HG02884 (cell line): ENCODE measurements at regions not wholly inside any gene's neighbourhood (a gene's known extent, or its start where the extent isn't known, plus 50 kb on each side); places are given as distances from the start of the nearest gene placed in this dataset.
"Not testable (repeated sequence)": the region's sequence is repeated elsewhere in the genome, so short reads cannot be mapped to it uniquely, and the experiment has no call there.

Experiments used
- ATAC-seq: cut with Tn5 transposase; IDR thresholded peaks from one replicate; pipeline ENCODE4 v1.9.1; 2021; ENCODE audit warnings: mild to moderate bottlenecking, moderate library complexity; ENCODE audit not compliant: unreplicated experiment

DNA sequence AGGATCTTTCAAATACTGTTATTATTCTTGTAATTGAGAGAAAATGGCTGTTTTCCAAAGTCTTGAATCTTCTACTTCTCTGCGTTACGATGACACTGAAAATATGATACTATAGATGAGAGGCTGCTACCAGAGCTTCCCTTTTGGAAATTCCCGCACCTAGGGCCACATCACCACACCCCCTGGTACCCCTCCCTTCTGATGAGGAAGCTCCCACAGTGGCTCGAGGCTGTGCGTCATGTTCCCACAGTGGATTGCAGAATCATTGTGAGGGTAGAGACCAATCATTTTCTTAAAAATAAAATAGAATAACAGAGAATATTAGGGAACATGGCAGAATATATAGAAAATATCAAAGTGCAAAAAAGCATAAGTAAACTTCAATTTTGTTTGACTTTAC is 268.9 kb upstream of the SMIM21 start:
- no peak for ATAC-seq

GRCh38 chr18:75694292-75694691 is 266.8 kb upstream of the SMIM21 start:
- no peak for ATAC-seq

DNA sequence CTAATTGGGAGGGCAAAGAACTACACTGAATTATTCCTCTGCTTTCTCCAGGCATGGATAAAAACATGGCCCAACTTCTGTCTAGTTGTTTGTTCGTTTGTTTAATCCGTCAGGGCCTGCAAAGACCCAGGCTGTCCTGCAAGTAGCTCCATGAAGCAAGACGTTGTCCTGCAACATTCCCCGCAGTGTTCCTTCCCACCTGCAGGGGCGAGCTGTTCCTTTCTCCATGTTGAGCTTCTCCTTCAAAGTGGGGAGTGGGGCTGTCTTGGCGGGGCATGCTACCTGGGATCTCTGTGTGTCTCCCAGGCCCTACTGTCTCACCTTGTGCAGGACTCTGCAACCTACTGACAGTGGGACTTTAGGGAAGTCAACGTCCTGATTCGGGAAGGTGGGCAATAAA is 264.0 kb upstream of the SMIM21 start:
- no peak for ATAC-seq

GRCh38 chr18:75690283-75690682 is 262.8 kb upstream of the SMIM21 start:
- ATAC-seq: not testable (repeated sequence)

DNA sequence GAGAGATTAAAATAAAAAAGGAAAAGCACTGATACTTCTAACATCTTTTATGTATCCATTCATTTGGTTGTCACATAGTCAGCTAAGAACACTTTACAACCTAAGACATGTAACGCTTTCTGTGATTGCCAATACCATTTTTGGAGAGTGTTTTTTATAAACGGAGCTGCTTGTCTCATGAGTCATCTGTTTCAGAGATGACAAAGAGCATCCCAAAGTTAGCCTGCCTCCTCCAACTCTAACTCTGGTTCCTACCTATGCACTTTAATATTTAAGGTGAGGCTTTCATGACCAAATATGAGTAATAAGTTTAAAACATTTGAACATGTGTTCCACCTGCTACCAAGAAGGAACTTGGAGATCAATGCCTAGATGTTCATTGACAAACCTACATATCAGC is 260.1 kb upstream of the SMIM21 start:
- ATAC-seq: no peak

DNA sequence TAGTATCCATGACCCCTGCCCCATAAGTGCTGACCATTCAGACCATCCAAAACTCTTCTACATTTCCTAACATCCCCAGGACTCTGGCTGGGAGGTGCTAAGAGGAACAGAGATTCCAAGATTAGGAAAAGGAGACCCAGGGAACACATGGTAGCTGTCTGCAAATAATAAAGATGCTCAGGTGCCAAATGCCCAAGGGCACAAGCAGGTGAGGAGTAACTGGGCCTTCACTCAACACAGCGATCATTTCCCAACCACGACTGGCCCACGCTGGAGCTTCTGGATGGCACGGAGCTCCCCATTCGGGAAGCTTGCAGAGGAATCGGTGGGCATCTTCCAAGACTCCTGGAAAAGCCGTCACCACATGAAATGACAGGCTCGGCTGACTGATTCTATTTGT is 255.9 kb upstream of the SMIM21 start:
- no peak for ATAC-seq

GRCh38 chr18:75681538-75682115 is 254.1 kb upstream of the SMIM21 start:
- ATAC-seq: no peak

DNA sequence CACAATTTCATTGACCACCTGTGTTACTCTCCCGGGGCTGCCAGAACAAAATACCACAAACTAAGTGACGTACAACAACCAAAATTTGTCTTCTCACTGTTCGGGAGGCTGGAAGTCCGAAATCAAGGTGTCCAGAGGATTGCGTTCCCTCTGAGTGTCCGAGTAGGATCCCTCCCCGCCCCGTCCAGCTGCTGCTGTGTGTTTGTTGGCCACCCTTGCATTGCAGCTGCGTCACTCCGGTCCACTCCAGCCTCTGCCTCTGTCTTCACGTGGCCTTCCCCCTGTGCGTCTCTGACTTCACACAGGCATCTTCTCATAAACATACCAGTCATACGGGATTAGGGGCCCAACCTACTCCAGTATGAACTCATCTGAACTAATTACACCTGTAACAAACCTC is 251.8 kb upstream of the SMIM21 start:
- ATAC-seq: no peak

GRCh38 chr18:75678627-75679026 is 251.1 kb upstream of the SMIM21 start:
- ATAC-seq: no peak

- ATAC-seq: no peak
Observed at GRCh38 chr18:75677696-75678455, 250.4 kb upstream of the SMIM21 start.

DNA sequence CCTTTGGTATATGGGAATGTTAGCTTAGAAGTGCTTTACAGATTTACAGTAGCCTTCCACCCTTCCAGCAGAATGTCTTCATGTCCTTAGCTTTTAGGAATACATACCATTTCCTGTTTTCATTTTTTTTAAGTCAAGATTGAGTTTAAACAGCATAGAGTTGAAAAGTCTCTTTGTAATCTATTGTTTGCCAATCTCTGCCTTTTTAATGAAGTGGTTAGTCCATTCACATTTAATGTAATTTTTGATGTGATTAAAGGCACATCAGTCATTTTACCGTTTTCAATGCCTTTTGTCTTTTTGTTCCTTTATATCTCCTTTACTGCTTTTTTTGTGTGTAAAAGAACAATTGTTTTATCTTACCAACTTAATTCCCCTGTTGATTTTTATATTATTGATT is 233.4 kb upstream of the SMIM21 start:
- no peak for ATAC-seq

GRCh38 chr18:75659535-75660023 is 232.1 kb upstream of the SMIM21 start:
- no peak for ATAC-seq

- no peak for ATAC-seq
Observed at GRCh38 chr18:75658330-75658729, 230.8 kb upstream of the SMIM21 start.

DNA sequence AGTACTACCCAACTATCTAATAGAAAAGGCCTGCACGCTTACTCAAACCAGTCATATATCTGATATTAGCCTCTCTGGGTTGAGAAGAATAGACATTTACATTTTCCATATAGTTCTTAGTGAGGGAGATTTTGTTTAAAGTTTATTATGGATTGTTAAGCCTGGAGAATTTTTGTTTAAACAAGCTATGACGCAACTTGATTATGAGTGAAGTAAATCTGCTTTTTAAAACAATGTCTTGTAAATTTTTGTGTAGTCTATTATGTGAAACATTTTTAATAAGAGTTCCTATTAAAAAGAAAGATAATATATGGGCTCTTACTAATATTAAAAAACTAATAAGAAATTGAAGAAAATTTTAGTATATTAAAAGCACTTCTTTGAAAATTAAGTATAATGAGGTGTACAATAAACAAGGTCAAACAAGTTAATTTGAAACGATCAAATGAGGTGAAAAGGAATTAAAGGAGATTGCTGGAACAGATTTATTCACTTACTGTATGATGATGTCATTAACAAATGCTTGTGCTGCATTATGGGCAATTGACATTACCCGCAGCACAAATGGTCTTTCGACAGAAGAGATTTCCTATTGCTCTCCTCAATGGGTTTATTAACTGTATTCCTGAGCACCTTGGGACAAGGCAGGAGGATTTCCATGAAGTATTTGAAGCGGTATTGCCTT is 229.2 kb upstream of the SMIM21 start:
- no peak for ATAC-seq

DNA sequence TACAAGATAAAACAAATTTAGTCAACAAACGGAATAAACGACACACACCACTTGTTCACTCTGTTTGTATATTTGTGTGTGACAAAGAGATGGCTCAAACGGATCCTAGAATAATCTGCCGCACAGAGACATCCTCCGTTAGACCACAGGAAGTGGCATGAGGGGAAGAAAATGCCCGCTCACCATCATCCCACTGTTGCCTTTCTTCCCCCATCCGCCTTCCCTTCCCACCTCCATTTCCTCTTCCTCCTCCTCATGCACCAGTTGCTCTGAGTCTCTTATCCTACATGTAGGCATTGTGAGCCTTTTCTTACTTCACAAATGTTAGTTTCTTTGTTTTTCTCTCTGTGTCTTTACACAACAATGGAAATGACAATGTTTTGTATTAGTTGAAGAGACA is 228.5 kb upstream of the SMIM21 start:
- ATAC-seq: no peak

GRCh38 chr18:75654851-75655751 is 227.6 kb upstream of the SMIM21 start:
- no peak for ATAC-seq

GRCh38 chr18:75654386-75654785 is 226.9 kb upstream of the SMIM21 start:
- no peak for ATAC-seq

- no peak for ATAC-seq
Observed at GRCh38 chr18:75652528-75652927, 225.0 kb upstream of the SMIM21 start.

- no peak for ATAC-seq
Observed at GRCh38 chr18:75644871-75645270, 217.4 kb upstream of the SMIM21 start.

GRCh38 chr18:75643083-75643482 is 215.6 kb upstream of the SMIM21 start:
- no peak for ATAC-seq

DNA sequence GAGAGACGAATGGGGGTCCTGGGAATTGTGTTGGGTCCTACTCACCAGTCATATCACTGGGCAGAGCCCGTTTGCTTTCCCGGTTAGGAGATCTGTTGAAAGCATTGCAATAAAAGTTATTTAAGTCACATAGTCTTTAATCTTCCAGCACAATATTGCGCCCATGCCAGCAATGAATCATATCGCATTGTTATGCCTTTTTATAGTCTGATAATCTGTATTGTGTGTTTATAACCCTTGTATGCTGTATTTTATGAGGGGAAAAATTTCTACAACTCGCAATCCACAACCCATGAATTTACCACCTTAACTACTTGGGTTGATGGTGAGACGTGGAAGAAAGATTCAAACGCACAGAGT is 211.9 kb upstream of the SMIM21 start:
- ATAC-seq: no peak
